ENCODE measurements at regions not wholly inside any gene's neighbourhood (a gene's known extent, or its start where the extent isn't known, plus 50 kb on each side); places are given as distances from the start of the nearest gene placed in this dataset.

GRCh38 chr4:107253090-107253489, 217.0 kb upstream of the DKK2 start:
- ChIA-PET POLR2A (ENCODE audit: unreplicated experiment) (no interaction called here), CTCF (interaction anchor here (0.6 kb wide), 1 partner anchor 446 kb away, joined by 3 read pairs; no protein-coding TSS in a partner anchor)
- no peak for DNase-seq
- Histone ChIP-seq H4K20me1 (ENCODE audit: insufficient read depth) (no peaks in the 10 kb centered on the region), H3K27ac (no peak overlapping the region), H2AFZ (no peak overlapping the region), H3F3A (ENCODE audit: insufficient read depth, low read depth) (no peaks in the 10 kb centered on the region), H3K27me3 (ENCODE audit: insufficient read depth, low read depth) (no peaks in the 10 kb centered on the region), H3K4me2 (no peak overlapping the region), H3K9me2 (ENCODE audit: insufficient read depth) (no peaks in the 10 kb centered on the region), H3K79me2 (ENCODE audit: low read depth) (no peaks in the 10 kb centered on the region), H3K9me3 (ENCODE audit: insufficient read depth, low read depth) (no peaks in the 10 kb centered on the region), H3K36me3 (ENCODE audit: low read depth) (no peaks in the 10 kb centered on the region), H3K4me3 (no peak overlapping the region), H3K4me1 (replicated peaks; ENCODE audit: insufficient read depth) (no peaks in the 10 kb centered on the region)
- no peak for TF ChIP-seq EZH2 (IDR thresholded peaks at IDR 0.05; ENCODE audit: low read depth)
- no peak for TF ChIP-seq CTCF (conservative IDR thresholded peaks at IDR 0.05)
- no TSS peak for BruUV-seq (replicated peaks)
- intact Hi-C loops (cut with micrococcal nuclease; ENCODE audit: unreplicated experiment): no loop called here

GRCh38 chr4:107252571-107252970, 216.5 kb upstream of the DKK2 start:
- no peaks in the 10 kb centered on the region for H3K79me2 ChIP-seq (ENCODE audit: low read depth)
- H3K4me2 ChIP-seq: no peak overlapping the region
- BruUV-seq (replicated peaks): no TSS peak
- TF ChIP-seq EZH2 (IDR thresholded peaks at IDR 0.05; ENCODE audit: low read depth) (no peak), CTCF (conservative IDR thresholded peaks at IDR 0.05) (no peak)
- no peak for DNase-seq
- no peaks in the 10 kb centered on the region for H3K9me2 ChIP-seq (ENCODE audit: insufficient read depth)
- no peaks in the 10 kb centered on the region for H3K9me3 ChIP-seq (ENCODE audit: insufficient read depth, low read depth)
- no peaks in the 10 kb centered on the region for H3K36me3 ChIP-seq (ENCODE audit: low read depth)
- no peak overlapping the region for H3K27ac ChIP-seq
- H4K20me1 ChIP-seq (ENCODE audit: insufficient read depth): no peaks in the 10 kb centered on the region
- no peaks in the 10 kb centered on the region for H3K27me3 ChIP-seq (ENCODE audit: insufficient read depth, low read depth)
- CTCF ChIA-PET: interaction anchor here (0.6 kb wide), 1 partner anchor 446 kb away, joined by 3 read pairs; no protein-coding TSS in a partner anchor
- POLR2A ChIA-PET (ENCODE audit: unreplicated experiment): no interaction called here
- H3K4me3 ChIP-seq: no peak overlapping the region
- intact Hi-C loops (cut with micrococcal nuclease; ENCODE audit: unreplicated experiment): no loop called here
- H3F3A ChIP-seq (ENCODE audit: insufficient read depth, low read depth): no peaks in the 10 kb centered on the region
- H3K4me1 ChIP-seq (replicated peaks; ENCODE audit: insufficient read depth): no peaks in the 10 kb centered on the region
- H2AFZ ChIP-seq: no peak overlapping the region

DNA sequence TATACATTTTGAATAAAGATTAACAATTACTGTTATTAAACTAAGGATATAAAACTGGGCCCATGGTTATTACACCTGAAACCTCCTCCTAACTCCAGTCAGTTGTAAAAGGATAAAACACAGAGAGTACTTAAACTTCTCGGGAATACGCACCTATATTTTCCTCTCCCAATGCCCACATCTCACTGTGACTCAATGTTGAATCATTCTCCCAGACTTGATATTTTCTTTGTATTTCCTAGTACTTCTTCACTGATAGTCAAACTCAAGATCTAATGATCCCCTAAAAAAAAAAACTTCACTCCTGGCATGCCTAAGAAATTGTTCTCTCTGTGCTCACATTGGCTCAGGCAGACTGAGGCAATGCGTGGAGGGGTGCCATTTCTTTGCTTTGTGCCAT, 212.5 kb upstream of the DKK2 start:
- Histone ChIP-seq H3K9me2 (ENCODE audit: insufficient read depth) (no peaks in the 10 kb centered on the region), H3K79me2 (ENCODE audit: low read depth) (no peaks in the 10 kb centered on the region), H4K20me1 (ENCODE audit: insufficient read depth) (no peaks in the 10 kb centered on the region), H3K36me3 (ENCODE audit: low read depth) (no peaks in the 10 kb centered on the region), H3K4me3 (no peak overlapping the region), H3K4me1 (replicated peaks; ENCODE audit: insufficient read depth) (no peaks in the 10 kb centered on the region), H3F3A (ENCODE audit: insufficient read depth, low read depth) (no peaks in the 10 kb centered on the region), H2AFZ (no peak overlapping the region), H3K4me2 (no peak overlapping the region), H3K27me3 (ENCODE audit: insufficient read depth, low read depth) (no peaks in the 10 kb centered on the region), H3K9me3 (ENCODE audit: insufficient read depth, low read depth) (no peaks in the 10 kb centered on the region), H3K27ac (no peak overlapping the region)
- CTCF ChIA-PET: no interaction called here
- DNase-seq: no peak
- TF ChIP-seq EZH2 (IDR thresholded peaks at IDR 0.05; ENCODE audit: low read depth) (no peak), CTCF (conservative IDR thresholded peaks at IDR 0.05) (no peak)
- no TSS peak for BruUV-seq (replicated peaks)
- intact Hi-C loops (cut with micrococcal nuclease; ENCODE audit: unreplicated experiment): no loop called here
- POLR2A ChIA-PET (ENCODE audit: unreplicated experiment): no interaction called here
